ENCODE measurements at regions not wholly inside any gene's neighbourhood (a gene's known extent, or its start where the extent isn't known, plus 50 kb on each side); places are given as distances from the start of the nearest gene placed in this dataset.

DNA sequence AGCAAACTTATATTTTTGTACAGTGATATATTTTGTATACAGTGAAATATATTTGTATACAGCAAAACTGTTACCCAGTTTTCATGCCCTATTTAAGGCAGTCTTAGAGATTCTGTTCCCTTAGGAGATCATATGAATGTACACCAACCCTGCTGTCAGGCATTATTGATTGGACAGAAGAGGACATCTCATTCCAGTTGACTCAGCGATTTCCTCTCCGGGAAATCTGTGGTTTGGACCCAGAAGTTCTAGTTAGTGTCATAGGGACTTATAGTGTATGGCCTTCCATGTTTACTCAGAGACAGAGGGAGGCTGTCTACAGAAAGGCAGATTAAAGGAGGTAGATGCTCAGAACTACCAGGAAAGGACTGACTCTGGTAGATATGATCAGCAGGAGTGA lies 318.8 kb upstream of the KCNMB2 start:
- TF ChIP-seq ARNTL (CRISPR knock-in tag; IDR thresholded peaks at IDR 0.05; ENCODE audit: borderline replicate concordance, low read depth) (no peak), ZFP3 (CRISPR knock-in tag; IDR thresholded peaks at IDR 0.05) (no peak), GLIS3 (CRISPR knock-in tag; IDR thresholded peaks at IDR 0.05) (no peak), ZNF70 (CRISPR knock-in tag; IDR thresholded peaks at IDR 0.05) (no peak), ZFP30 (CRISPR knock-in tag; IDR thresholded peaks at IDR 0.05) (no peak), ZC3H10 (CRISPR knock-in tag; IDR thresholded peaks at IDR 0.05) (no peak)

All from SK-N-SH treated with all-trans-retinoic acid at 6 μM for 48 hours (cell line).